ENCODE measurements at regions not wholly inside any gene's neighbourhood (a gene's known extent, or its start where the extent isn't known, plus 50 kb on each side); places are given as distances from the start of the nearest gene placed in this dataset.

- TF ChIP-seq CTCF (IDR thresholded peaks at IDR 0.05) (no peak), ZFX (IDR thresholded peaks at IDR 0.05; ENCODE audit: borderline replicate concordance) (no peak)
These were observed 201.9 kb downstream of the MEX3B start for GRCh38 chr15:81843757-81844407.
